Lower lobe of right lung (tissue), 2 donors: ENCODE measurements at regions not wholly inside any gene's neighbourhood (a gene's known extent, or its start where the extent isn't known, plus 50 kb on each side); places are given as distances from the start of the nearest gene placed in this dataset.

Experiments used
- ATAC-seq, 2 donors: fragments of 200-7000 bp; cut with Tn5 transposase; one replicate each; pipeline ENCODE4 v1.9.1; 2020 to 2022; ENCODE audit warnings: mild to moderate bottlenecking in 2 of 2, moderate library complexity in 2 of 2
- DNase-seq: peaks from one replicate; pipeline ENCODE4 v3.0.0-alpha.2; 2020
- H3K27ac ChIP-seq: fragments of 200-600 bp; one replicate; pipeline ENCODE4 v1.8.0; 2022
- H3K27me3 ChIP-seq: fragments of 200-600 bp; one replicate; pipeline ENCODE4 v1.8.0; 2022; ENCODE audit warnings: low read depth
- H3K36me3 ChIP-seq: fragments of 200-600 bp; one replicate; pipeline ENCODE4 v1.8.0; 2022; ENCODE audit warnings: mild to moderate bottlenecking
- H3K4me1 ChIP-seq: fragments of 200-600 bp; one replicate; pipeline ENCODE4 v1.8.0; 2022
- H3K4me3 ChIP-seq: fragments of 200-600 bp; one replicate; pipeline ENCODE4 v1.8.0; 2022; ENCODE audit warnings: mild to moderate bottlenecking
- H3K9me3 ChIP-seq: fragments of 200-600 bp; one replicate; pipeline ENCODE4 v1.8.0; 2022
- CTCF ChIP-seq: fragments of 200-600 bp; IDR thresholded peaks from one replicate; pipeline ENCODE4 v1.8.0; 2022; ENCODE audit warnings: antibody characterized with exemption, mild to moderate bottlenecking
- intact Hi-C: fragments of 100-400 bp; cut with DNase I; formaldehyde crosslinking; loops from one replicate; pipeline ENCODE4 v1.11.0; 2022
- donor health status: DM: no; HTN: yes; CAD: no; lungs with severe emphysema.

DNA sequence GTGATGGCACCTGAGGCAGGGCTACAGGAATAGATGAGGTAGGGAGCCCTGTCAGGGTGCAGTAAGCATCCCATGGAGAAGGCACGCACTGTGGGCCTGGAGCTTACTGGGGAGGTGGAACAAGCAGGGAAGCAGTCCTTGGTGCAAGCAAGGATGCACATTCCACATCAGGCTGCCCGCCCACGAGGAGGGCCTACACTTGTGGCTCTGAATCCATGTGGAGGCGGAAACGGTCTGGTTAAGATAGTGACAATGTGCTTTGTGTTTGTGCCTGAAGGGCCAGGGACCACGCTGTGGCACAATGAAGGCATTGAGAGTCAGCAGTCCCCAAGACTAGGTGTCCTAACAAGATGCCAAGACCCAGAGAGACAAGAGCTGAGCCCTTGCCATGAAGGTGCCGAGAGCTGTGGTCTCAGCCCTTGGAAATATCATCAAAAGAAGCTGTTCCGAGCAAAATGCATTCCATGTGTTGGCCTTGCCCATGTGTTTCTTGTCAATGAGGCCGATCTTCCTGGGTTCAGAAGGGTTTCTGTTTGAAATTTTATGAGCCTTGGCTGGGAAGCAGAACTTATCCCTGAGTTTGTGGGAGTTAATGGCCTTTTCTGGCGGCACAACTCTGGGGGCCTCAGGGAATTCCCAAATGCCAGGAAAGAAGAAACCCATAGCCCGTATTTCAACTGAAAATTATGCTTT is 111.9 kb downstream of the NGF start:
- Histone ChIP-seq H3K4me3 (no peak overlapping the region), H3K9me3 (no peaks in the 10 kb centered on the region), H3K27ac (no peak overlapping the region), H3K27me3 (no peaks in the 10 kb centered on the region), H3K4me1 (no peaks in the 10 kb centered on the region), H3K36me3 (no peaks in the 10 kb centered on the region)
- ATAC-seq (no peak), DNase-seq (no peak)
- TF ChIP-seq CTCF, result no peak
- intact Hi-C loops, result no loop called here

DNA sequence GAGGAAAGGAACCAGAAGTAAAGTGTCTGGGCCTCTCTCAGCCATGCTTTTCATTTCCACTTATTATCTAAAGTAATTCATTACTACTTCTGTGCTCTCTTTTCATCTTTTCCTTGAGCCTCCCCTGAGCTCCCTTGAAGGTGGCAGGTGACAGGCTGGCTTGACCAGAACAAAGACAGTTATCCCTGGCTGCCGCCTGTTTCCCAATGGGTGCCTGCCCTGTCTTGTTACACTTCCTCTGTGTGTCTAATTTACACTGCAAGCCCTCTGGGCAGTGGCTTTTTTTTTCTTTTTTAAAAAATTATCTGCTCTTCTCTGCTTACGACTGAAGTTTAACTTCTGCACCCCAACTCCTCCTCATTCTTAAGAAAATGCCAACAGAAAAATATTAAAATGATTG is 113.4 kb downstream of the NGF start:
- H3K36me3 ChIP-seq, result no peaks in the 10 kb centered on the region
- H3K4me1 ChIP-seq, result no peaks in the 10 kb centered on the region
- H3K9me3 ChIP-seq, result no peaks in the 10 kb centered on the region
- H3K27ac ChIP-seq, result no peak overlapping the region
- no peak for TF ChIP-seq CTCF
- DNase-seq (no peak), ATAC-seq (no peak)
- H3K27me3 ChIP-seq, result no peaks in the 10 kb centered on the region
- H3K4me3 ChIP-seq, result no peak overlapping the region
- intact Hi-C loops, result no loop called here

- H3K27me3 ChIP-seq, result no peaks in the 10 kb centered on the region
- no peaks in the 10 kb centered on the region for H3K4me1 ChIP-seq
- H3K27ac ChIP-seq, result no peak overlapping the region
- intact Hi-C loops, result no loop called here
- no peaks in the 10 kb centered on the region for H3K36me3 ChIP-seq
- H3K4me3 ChIP-seq, result no peak overlapping the region
- DNase-seq (no peak), ATAC-seq (no peak)
- no peak for TF ChIP-seq CTCF
- H3K9me3 ChIP-seq, result no peaks in the 10 kb centered on the region
Observed at GRCh38 chr1:115222616-115223402, 115.2 kb downstream of the NGF start.

DNA sequence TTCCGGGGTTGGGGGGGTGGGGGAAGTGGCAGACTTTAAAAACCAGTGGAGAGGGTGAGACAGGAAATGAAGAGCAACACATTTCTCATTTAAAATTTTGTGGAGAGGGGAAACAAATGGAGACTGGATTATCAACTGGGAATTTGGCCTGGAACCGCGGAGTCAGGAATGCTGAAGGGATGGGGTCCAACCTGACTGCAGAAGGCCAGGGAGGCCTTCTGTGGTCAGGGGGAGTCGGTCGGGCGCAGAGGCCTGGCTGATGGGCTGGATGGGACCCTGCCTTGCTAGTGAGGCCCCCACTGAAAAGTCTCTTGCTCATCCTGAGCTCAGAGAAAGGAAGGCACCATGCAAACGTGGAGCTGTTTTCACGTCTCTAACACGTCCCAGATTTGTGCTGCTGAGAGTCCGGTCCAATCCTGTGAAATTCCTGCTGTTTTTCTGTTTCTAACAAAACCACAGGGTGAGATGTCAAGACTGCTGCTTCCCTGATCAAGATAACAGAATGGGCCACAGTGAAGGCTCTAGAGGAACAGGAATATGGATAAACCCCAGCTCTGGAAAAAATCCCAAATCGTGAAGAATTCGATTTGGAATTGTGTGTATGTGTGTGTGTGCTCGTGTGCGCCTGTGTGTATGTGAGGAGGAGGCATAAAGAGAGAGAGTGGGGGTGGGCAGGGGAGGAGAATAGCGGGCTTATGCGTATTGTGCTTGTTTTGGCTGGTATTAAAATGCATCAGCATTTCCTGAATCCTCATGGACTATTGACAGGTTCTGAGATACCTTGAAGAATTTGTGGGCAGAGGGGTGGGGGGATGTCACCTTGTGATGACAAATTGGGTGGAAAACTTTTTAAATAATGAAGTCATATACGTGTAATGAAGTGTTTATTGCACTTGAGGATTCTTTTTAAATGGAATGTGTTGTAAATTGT is 117.4 kb downstream of the NGF start:
- Histone ChIP-seq H3K36me3 (no peaks in the 10 kb centered on the region), H3K9me3 (no peaks in the 10 kb centered on the region), H3K27ac (no peak overlapping the region), H3K4me1 (no peaks in the 10 kb centered on the region), H3K4me3 (no peak overlapping the region), H3K27me3 (no peaks in the 10 kb centered on the region)
- intact Hi-C loops, result no loop called here
- no peak for DNase-seq
- no peak for TF ChIP-seq CTCF
- no peak for ATAC-seq

GRCh38 chr1:115219927-115220326 is 118.1 kb downstream of the NGF start:
- DNase-seq, result no peak
- no peaks in the 10 kb centered on the region for H3K4me1 ChIP-seq
- no peak for ATAC-seq
- no peak for TF ChIP-seq CTCF
- H3K4me3 ChIP-seq, result no peak overlapping the region
- H3K36me3 ChIP-seq, result no peaks in the 10 kb centered on the region
- intact Hi-C loops, result no loop called here
- no peak overlapping the region for H3K27ac ChIP-seq
- H3K27me3 ChIP-seq, result no peaks in the 10 kb centered on the region
- no peaks in the 10 kb centered on the region for H3K9me3 ChIP-seq
